Suprapubic skin (tissue), 4 donors: ENCODE measurements at regions not wholly inside any gene's neighbourhood (a gene's known extent, or its start where the extent isn't known, plus 50 kb on each side); places are given as distances from the start of the nearest gene placed in this dataset.

Experiments
- DNase-seq, 2 donors: peaks; one replicate each; pipeline ENCODE4 v3.0.0-alpha.2; 2019; ENCODE audit warnings: low spot score in 2 of 2
- H3K27ac ChIP-seq: fragments of 200-600 bp; sonication (generic); one replicate; pipeline ENCODE4 v1.5.1; 2019
- H3K27me3 ChIP-seq: fragments of 200-600 bp; sonication (generic); one replicate; pipeline ENCODE4 v1.5.1; 2019
- H3K36me3 ChIP-seq: fragments of 200-600 bp; sonication (generic); one replicate; pipeline ENCODE4 v1.5.1; 2019
- H3K4me1 ChIP-seq: fragments of 200-600 bp; sonication (generic); one replicate; pipeline ENCODE4 v1.5.1; 2019
- H3K4me3 ChIP-seq: fragments of 200-600 bp; sonication (generic); one replicate; pipeline ENCODE4 v1.5.1; 2019; ENCODE audit warnings: mild to moderate bottlenecking
- H3K9me3 ChIP-seq: fragments of 200-600 bp; sonication (generic); one replicate; pipeline ENCODE4 v1.5.1; 2019
- CTCF ChIP-seq, 2 donors: fragments of 200-600 bp in 1 of 2; fragments of 450-650 bp in 1 of 2; sonication (generic) in 1 of 2; IDR thresholded peaks; one replicate each; pipeline ENCODE4 v1.5.1; 2016 to 2019; ENCODE audit warnings: antibody characterized with exemption in 2 of 2, mild to moderate bottlenecking in 1 of 2, moderate library complexity in 1 of 2
- EP300 ChIP-seq: sonication (generic); formaldehyde crosslinking; IDR thresholded peaks from one replicate; pipeline ENCODE4 v1.6.1; 2017; ENCODE audit warnings: antibody characterized with exemption
- POLR2A ChIP-seq, 2 donors: fragments of 450-650 bp; IDR thresholded peaks; one replicate each; pipeline ENCODE4 v1.6.1; 2017; ENCODE audit warnings: antibody characterized with exemption in 2 of 2, mild to moderate bottlenecking in 2 of 2, moderate library complexity in 2 of 2
- POLR2AphosphoS5 ChIP-seq, 3 donors: sonication (generic); formaldehyde crosslinking; IDR thresholded peaks; one replicate each; pipeline ENCODE4 v1.6.1; 2017; ENCODE audit warnings: antibody characterized with exemption in 3 of 3
- WGBS: methylation state at CpG from one replicate; pipeline ENCODE4 v1.1.5; 2018; 5-methylcytosine and 5-hydroxymethylcytosine counted together

GRCh38 chr2:57399057-57399456 lies 647.5 kb upstream of the VRK2 start:
- DNase-seq: no peak
- no peak overlapping the region for H3K4me3 ChIP-seq
- H3K27me3 ChIP-seq: no peaks in the 10 kb centered on the region
- 74% methylated on average over 5 of the region's 5 CpGs for WGBS
- H3K9me3 ChIP-seq: no peaks in the 10 kb centered on the region
- H3K36me3 ChIP-seq: no peaks in the 10 kb centered on the region
- H3K27ac ChIP-seq: no peak overlapping the region
- TF ChIP-seq CTCF (IDR thresholded peaks at IDR 0.05) (no peak), EP300 (no peak), POLR2A (IDR thresholded peaks at IDR 0.05) (no peak), POLR2AphosphoS5 (IDR thresholded peaks at IDR 0.05) (no peak)
- H3K4me1 ChIP-seq: no peaks in the 10 kb centered on the region

- DNase-seq: no peak
- Histone ChIP-seq H3K36me3 (no peaks in the 10 kb centered on the region), H3K27me3 (no peaks in the 10 kb centered on the region), H3K4me1 (no peaks in the 10 kb centered on the region), H3K9me3 (no peaks in the 10 kb centered on the region), H3K27ac (no peak overlapping the region), H3K4me3 (no peak overlapping the region)
- WGBS: 85% methylated on average over 2 of the region's 2 CpGs
- no peak for TF ChIP-seq POLR2AphosphoS5 (IDR thresholded peaks at IDR 0.05)
- no peak for TF ChIP-seq CTCF (IDR thresholded peaks at IDR 0.05)
- TF ChIP-seq EP300: no peak
These were observed 644.5 kb upstream of the VRK2 start for GRCh38 chr2:57402096-57402495.

GRCh38 chr2:57402755-57403154 lies 643.9 kb upstream of the VRK2 start:
- H3K36me3 ChIP-seq: no peaks in the 10 kb centered on the region
- TF ChIP-seq POLR2AphosphoS5 (IDR thresholded peaks at IDR 0.05) (no peak), CTCF (IDR thresholded peaks at IDR 0.05) (no peak), EP300 (no peak), POLR2A (IDR thresholded peaks at IDR 0.05) (no peak)
- WGBS: 27% methylated on average over 1 of the region's 1 CpG
- no peaks in the 10 kb centered on the region for H3K27me3 ChIP-seq
- no peak for DNase-seq
- H3K9me3 ChIP-seq: no peaks in the 10 kb centered on the region
- H3K4me3 ChIP-seq: no peak overlapping the region
- H3K27ac ChIP-seq: no peak overlapping the region
- no peaks in the 10 kb centered on the region for H3K4me1 ChIP-seq

GRCh38 chr2:57407772-57408201 lies 638.8 kb upstream of the VRK2 start:
- 62% methylated on average over 1 of the region's 1 CpG for WGBS
- H3K27ac ChIP-seq: no peak overlapping the region

GRCh38 chr2:57408587-57408986 lies 638.0 kb upstream of the VRK2 start:
- no peaks in the 10 kb centered on the region for H3K36me3 ChIP-seq
- DNase-seq: no peak
- H3K4me1 ChIP-seq: no peaks in the 10 kb centered on the region
- H3K27me3 ChIP-seq: no peaks in the 10 kb centered on the region
- WGBS: 90% methylated on average over 1 of the region's 1 CpG
- peaks cover 8% of the 10 kb centered on the region for H3K9me3 ChIP-seq
- H3K27ac ChIP-seq: no peak overlapping the region
- no peak for TF ChIP-seq CTCF (IDR thresholded peaks at IDR 0.05)
- no peak for TF ChIP-seq POLR2AphosphoS5 (IDR thresholded peaks at IDR 0.05)
- TF ChIP-seq EP300: no peak
- TF ChIP-seq POLR2A (IDR thresholded peaks at IDR 0.05): no peak
- no peak overlapping the region for H3K4me3 ChIP-seq

More at GRCh38 chr2:57407772-57408201, 638.8 kb upstream of the VRK2 start:
- H3K27me3 ChIP-seq: no peaks in the 10 kb centered on the region
- H3K4me1 ChIP-seq: no peaks in the 10 kb centered on the region
- peaks cover under 1% of the 10 kb centered on the region for H3K9me3 ChIP-seq
- TF ChIP-seq EP300 (no peak), POLR2A (IDR thresholded peaks at IDR 0.05) (no peak), CTCF (IDR thresholded peaks at IDR 0.05) (no peak), POLR2AphosphoS5 (IDR thresholded peaks at IDR 0.05) (no peak)
- DNase-seq: no peak
- H3K36me3 ChIP-seq: no peaks in the 10 kb centered on the region
- H3K4me3 ChIP-seq: no peak overlapping the region
